ENCODE measurements at regions not wholly inside any gene's neighbourhood (a gene's known extent, or its start where the extent isn't known, plus 50 kb on each side); places are given as distances from the start of the nearest gene placed in this dataset.

DNA sequence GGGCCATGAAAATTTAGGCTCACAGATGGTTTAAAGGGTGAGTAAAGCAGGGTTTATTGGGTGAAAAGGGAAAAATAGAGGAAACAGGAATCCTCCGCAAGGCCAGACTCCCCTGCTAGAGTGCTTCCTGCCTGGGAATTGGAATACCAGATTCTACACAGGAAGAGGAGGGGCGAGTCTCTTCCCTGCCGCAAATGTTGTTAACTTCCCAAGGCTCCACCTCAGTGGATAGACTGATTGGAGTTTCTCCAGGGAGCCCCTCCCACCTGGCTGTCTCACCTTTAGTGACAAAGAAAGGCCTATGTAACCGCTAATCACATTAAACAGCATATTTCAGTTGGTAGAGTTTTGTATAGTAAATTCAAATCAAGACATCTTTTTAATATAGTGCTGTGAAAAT lies 1450.1 kb downstream of the KCNT2 start:
- DNase-seq: no peak

GRCh38 chr1:195153107-195153506 lies 1455.1 kb downstream of the KCNT2 start:
- no peak for DNase-seq

- no peak for DNase-seq
Observed at GRCh38 chr1:195150768-195151167, 1457.5 kb downstream of the KCNT2 start.

DNA sequence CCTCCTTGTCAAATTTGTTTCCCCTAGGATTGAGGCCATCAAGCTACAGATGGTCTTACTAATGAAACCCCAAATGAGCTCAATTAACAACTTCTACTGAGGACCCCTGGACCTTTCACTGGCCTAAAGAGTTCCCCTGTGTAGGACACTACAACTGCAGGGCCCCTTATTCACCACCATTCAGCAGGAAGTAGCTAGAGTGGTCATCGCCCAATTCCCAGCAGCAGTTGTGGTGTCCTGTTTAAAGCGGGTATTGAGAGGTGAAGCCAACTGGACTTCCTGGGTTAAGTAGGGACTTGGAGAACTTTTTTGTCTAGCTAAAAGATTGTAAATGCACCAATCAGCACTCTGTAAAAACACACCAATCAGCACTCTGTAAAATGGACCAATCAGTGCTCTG lies 1466.9 kb downstream of the KCNT2 start:
- no peak for DNase-seq

- DNase-seq: no peak
Observed at GRCh38 chr1:195130598-195130997, 1477.6 kb downstream of the KCNT2 start.

GRCh38 chr1:195122497-195122896 lies 1485.7 kb downstream of the KCNT2 start:
- no peak for DNase-seq

DNA sequence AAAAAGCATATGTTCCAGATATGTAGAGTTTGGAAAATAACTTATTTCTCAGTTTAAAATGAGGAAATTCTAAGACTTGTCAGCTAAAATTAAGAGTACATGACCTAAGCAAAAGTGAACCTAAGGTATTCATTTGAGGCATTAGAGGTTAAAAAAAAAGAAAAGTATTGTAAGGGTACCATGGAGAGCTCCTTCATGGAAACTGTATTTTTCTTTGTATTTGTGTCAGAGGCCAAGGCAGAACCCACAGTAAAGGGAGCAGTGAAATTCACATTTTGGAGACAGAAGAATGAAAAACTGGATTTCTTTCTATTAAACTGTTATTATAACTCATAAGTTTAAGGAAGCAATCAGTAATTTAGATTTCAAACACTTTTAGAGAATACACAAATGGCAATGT lies 1494.8 kb downstream of the KCNT2 start:
- DNase-seq: no peak

DNA sequence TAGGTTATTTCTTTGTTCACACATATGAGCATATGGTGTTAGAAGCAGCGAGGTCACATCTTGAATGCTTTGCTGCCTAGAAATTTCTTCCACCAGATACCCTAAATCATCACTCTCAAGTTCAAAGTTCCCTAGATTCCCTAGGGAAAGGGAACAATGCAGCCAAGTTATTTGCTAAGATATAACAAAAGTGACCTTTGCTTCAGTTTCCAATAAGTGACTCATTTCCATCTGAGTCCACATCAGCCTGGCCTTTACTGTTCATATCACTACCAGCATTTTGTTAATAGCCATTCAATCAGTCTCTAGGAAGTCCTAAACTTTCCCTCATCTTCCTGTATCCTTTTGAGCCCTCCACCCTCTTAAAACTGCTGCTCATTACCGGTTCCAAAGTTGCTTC lies 1502.5 kb downstream of the KCNT2 start:
- DNase-seq: no peak

- no peak for DNase-seq
Observed at GRCh38 chr1:195105281-195105680, 1503.0 kb downstream of the KCNT2 start.

GRCh38 chr1:195097316-195097715 lies 1510.9 kb downstream of the KCNT2 start:
- DNase-seq: no peak

DNA sequence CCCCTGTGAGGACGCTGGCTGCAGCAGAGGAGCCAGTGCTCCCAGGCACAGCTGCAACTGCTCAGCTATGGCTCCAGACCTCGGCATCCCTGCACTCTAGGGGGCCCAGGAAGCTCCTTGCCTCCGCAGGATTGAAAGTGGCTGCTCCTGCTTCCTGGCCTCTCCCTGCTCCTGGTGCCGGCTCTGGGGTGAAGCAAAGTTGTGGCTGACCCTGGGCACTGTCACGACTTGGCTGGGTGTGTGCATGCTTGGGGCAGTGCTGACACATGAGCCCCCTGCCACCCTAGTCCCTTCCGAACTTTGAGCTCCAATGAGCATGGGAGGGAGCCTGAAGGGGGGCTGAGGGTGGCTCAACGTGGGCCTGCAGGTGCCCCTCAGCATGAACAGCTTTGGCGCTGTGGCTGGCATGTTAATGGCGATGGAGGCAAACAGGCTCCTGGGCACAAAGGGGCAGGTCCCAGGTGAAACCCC lies 1512.2 kb downstream of the KCNT2 start:
- DNase-seq: no peak

GRCh38 chr1:195085196-195085595 lies 1523.0 kb downstream of the KCNT2 start:
- DNase-seq: no peak

- DNase-seq: no peak
Observed at GRCh38 chr1:195082183-195082582, 1526.1 kb downstream of the KCNT2 start.

GRCh38 chr1:195076682-195077081 lies 1531.6 kb downstream of the KCNT2 start:
- DNase-seq: no peak

DNA sequence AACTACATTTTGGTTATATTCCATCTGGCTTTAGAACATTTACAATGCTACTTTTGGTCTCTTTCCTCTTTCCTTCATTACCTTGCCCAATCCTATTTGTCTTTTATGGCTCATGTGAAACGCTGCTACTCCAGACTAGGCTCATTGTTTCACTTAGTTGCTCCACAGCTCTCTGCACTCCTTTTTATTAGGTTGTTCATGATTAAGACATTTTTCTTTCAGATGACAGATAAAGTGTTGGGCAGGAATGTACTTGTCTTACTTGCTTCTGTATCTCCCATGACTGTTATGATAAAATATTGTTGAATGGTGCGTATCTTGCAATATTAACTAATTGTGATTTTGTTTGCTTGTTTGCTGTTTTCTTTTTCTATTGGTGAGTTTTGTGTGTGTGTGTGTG lies 1532.3 kb downstream of the KCNT2 start:
- no peak for DNase-seq

GRCh38 chr1:195071461-195071860 lies 1536.8 kb downstream of the KCNT2 start:
- DNase-seq: no peak

- no peak for DNase-seq
Observed at GRCh38 chr1:195065437-195065836, 1542.8 kb downstream of the KCNT2 start.

DNA sequence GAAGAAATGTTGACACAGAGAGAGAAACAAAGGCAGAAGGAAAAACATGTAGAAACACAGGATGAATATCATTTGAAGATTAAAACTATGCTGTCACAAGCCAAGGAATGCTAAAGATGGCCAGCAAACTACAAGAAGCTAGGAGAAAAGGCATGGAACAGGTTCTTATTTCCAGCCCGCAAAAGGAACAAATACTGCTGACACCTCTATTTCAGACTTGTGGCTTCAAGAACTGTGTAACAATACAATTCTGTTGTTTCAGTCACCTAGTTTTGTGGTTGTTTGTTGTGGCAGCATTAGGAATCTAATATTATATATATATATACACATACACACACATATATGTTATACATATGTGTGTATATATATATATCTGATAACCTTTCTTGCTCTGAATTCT lies 1543.9 kb downstream of the KCNT2 start:
- DNase-seq: no peak

GRCh38 chr1:195054217-195054687 lies 1554.0 kb downstream of the KCNT2 start:
- no peak for DNase-seq

DNA sequence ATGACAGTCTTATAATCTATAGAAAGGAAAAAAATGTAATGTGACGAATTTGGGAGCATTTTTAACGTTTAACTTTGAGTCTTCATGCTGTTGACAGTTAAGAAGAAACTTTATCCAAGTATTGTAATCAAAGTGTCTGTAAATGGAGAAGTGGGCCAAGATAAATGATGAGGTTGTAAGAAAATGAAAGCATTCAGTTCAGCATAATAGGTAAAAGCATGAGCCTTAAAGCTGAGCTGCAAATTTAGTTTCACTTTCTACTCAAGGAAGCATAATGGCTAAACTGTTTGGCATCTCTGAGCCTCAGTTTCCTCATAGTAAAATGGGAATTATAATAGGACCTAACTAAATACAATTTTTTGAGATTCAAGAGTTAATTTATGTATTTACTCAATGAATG lies 1554.8 kb downstream of the KCNT2 start:
- DNase-seq: no peak

- no peak for DNase-seq
Observed at GRCh38 chr1:195047772-195048171, 1560.5 kb downstream of the KCNT2 start.

GRCh38 chr1:195045072-195045471 lies 1563.2 kb downstream of the KCNT2 start:
- DNase-seq: no peak

- no peak for DNase-seq
Observed at GRCh38 chr1:195030793-195031192, 1577.4 kb downstream of the KCNT2 start.

GRCh38 chr1:195026792-195027191 lies 1581.4 kb downstream of the KCNT2 start:
- no peak for DNase-seq

DNA sequence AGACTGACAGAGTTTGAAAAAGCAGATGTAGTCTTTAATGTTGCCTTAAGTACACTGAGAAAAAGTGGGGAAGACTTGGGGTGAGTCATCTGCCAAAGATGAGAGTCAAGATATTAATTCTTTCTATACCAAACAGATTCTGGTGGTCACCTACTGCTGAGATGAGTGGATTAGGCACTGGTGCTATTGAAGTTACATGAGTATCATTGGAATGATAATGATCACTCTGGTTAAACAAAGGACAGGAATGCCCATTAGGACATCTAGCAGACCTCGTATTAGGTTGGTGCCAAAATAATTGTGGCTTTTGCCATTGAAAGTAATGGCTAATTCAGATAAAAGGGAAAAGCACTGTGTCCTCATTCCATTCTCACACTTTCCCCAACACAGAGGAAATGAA lies 1588.9 kb downstream of the KCNT2 start:
- no peak for DNase-seq

DNA sequence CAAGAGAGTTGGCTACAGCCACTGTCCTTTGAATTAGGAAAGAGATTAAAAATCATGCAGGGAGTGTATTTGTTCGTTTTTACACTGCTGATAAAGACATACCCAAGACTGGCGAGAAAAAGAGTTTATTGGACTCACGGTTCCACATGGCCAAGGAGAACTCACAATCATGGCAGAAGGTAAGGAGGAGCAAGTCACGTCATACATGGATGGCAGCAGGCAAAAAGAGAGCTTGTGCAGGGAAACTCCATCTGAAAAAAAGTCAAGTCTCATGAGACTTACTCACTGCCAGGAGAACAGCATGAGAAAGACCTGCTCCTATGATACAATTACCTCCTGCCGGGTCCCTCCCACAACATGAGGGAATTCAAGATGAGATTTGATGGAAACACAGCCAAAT lies 1595.2 kb downstream of the KCNT2 start:
- DNase-seq: no peak

Data from NCI-H1417 treated with DMSO at 0.1 percent for 48 hours (cell line).